Heart left ventricle (tissue), 16 donors: ENCODE measurements at regions not wholly inside any gene's neighbourhood (a gene's known extent, or its start where the extent isn't known, plus 50 kb on each side); places are given as distances from the start of the nearest gene placed in this dataset.
"Not testable (repeated sequence)": the region's sequence is repeated elsewhere in the genome, so short reads cannot be mapped to it uniquely, and the experiment has no call there.

ENCODE experiments used
- ATAC-seq, 4 donors: fragments of 200-7000 bp; cut with Tn5 transposase; one replicate each; pipeline ENCODE4 v1.9.1; 2020 to 2022; ENCODE audit warnings: moderate library complexity in 4 of 4, mild to moderate bottlenecking in 3 of 4, moderate number of reproducible peaks in 1 of 4
- DNase-seq, 5 donors: peaks; one replicate each; pipeline ENCODE4 v3.0.0-alpha.2; 2020
- H3K27ac ChIP-seq, 12 donors: fragments of 200-600 bp; sonication (generic) in 4 of 12; one replicate each; pipeline versions ENCODE4 v1.5.0 to v1.8.0; 2016 to 2022; ENCODE audit warnings: mild to moderate bottlenecking in 2 of 12
- H3K27me3 ChIP-seq, 9 donors: fragments of 200-600 bp; sonication (generic) in 2 of 9; one replicate each; pipeline versions ENCODE4 v1.5.1 to v1.8.0; 2016 to 2022; ENCODE audit warnings: mild to moderate bottlenecking in 3 of 9
- H3K36me3 ChIP-seq, 9 donors: fragments of 200-600 bp; sonication (generic) in 2 of 9; one replicate each; pipeline versions ENCODE4 v1.5.0 to v1.8.0; 2018 to 2022; ENCODE audit warnings: mild to moderate bottlenecking in 2 of 9
- H3K4me1 ChIP-seq, 12 donors: fragments of 200-600 bp; sonication (generic) in 4 of 12; one replicate each; pipeline versions ENCODE4 v1.5.0 to v1.8.0; 2016 to 2022; ENCODE audit warnings: mild to moderate bottlenecking in 3 of 12
- H3K4me3 ChIP-seq, 12 donors: fragments of 200-600 bp; sonication (generic) in 4 of 12; one replicate each; pipeline versions ENCODE4 v1.5.0 to v1.8.0; 2017 to 2022; ENCODE audit warnings: mild to moderate bottlenecking in 9 of 12, moderate library complexity in 4 of 12
- H3K9me3 ChIP-seq, 12 donors: fragments of 200-600 bp; sonication (generic) in 4 of 12; one replicate each; pipeline versions ENCODE4 v1.5.0 to v1.8.0; 2016 to 2022; ENCODE audit warnings: mild to moderate bottlenecking in 1 of 12
- CTCF ChIP-seq, 12 donors: fragments of 200-600 bp; sonication (generic) in 4 of 12; IDR thresholded peaks; one replicate each; pipeline versions ENCODE4 v1.5.0 to v1.8.0; 2018 to 2022; ENCODE audit warnings: antibody characterized with exemption in 12 of 12, mild to moderate bottlenecking in 5 of 12
- POLR2A ChIP-seq, 2 donors: fragments of 450-650 bp; IDR thresholded peaks; one replicate each; pipeline ENCODE4 v1.6.1; 2017; ENCODE audit warnings: antibody characterized with exemption in 2 of 2, mild to moderate bottlenecking in 2 of 2, moderate library complexity in 2 of 2
- WGBS, 4 donors: extraction: QIAGEN DNeasy Blood & Tissue Kit in 2 of 4; methylation state at CpG; one replicate each; pipeline versions ENCODE4 v1.1.5 to v1.1.7; 2013 to 2018; 5-methylcytosine and 5-hydroxymethylcytosine counted together
- intact Hi-C, 10 donors: fragments of 100-400 bp; cut with DNase I; formaldehyde crosslinking; loops; one replicate each; pipeline versions ENCODE4 v1.11.1 to v1.14.2; 2022
- donor health status: ischemic (EF 13 %, LVEDD 7.1; RV severe dilation, severe dysfunction).
- donor health status: healthy with polysubstance abuse.
- donor health status: DM: no; HTN: yes; CAD: no.
- donor health status: DM: no; HTN: no; CAD: no.
- donor health status: ischemic (EF 25% LVEDD 6.9; RV normal size, moderate dysfunction).
- donor health status: ischemic (EF 25% LVEDD 5.7; RV mildly dilated, moderate dysfunction).
- donor health status: healthy.
- donor health status: DM: yes; HTN: yes; CAD: no.
- donor health status: ischemic (EF 35%, LVEDD 5.7; RV mildly dilated, moderate dysfunction).
- donor health status: nonischemic (EF 11% LVEDD 7.7; RV severe dilation, severe dysfunction).
- donor health status: DM: yes; HTN: yes; CAD: no.
- donor health status: PGD.
- donor health status: ischemic (EF 29% LVEDD 5.4; RV normal size, mild dysfunction).
- donor health status: nonischemic (EF 23%, LVEDD 6.1; RV moderate dilation, normal function).

GRCh38 chr10:23793577-23793976, 354.7 kb downstream of the OTUD1 start:
- no peaks in the 10 kb centered on the region for H3K4me1 ChIP-seq
- H3K9me3 ChIP-seq = peaks cover 0 to 6% (median 0%) of the 10 kb centered on the region in 12 donors
- DNase-seq (no peak), ATAC-seq (peak in 1 of 4 donors; percentile 42)
- no peaks in the 10 kb centered on the region for H3K36me3 ChIP-seq
- intact Hi-C loops = no loop called here
- H3K4me3 ChIP-seq = no peak overlapping the region
- WGBS, 4 donors = 49 to 53% (median 51%) methylated on average over 4 of the region's 4 CpGs
- TF ChIP-seq POLR2A (IDR thresholded peaks at IDR 0.05) (no peak), CTCF (IDR thresholded peaks at IDR 0.05) (no peak)
- H3K27me3 ChIP-seq = no peaks in the 10 kb centered on the region
- no peak overlapping the region for H3K27ac ChIP-seq

GRCh38 chr10:23797452-23797851, 358.6 kb downstream of the OTUD1 start:
- H3K4me3 ChIP-seq, DNase-seq, H3K36me3 ChIP-seq, ATAC-seq, H3K4me1 ChIP-seq, intact Hi-C loops, H3K27me3 ChIP-seq, H3K9me3 ChIP-seq, H3K27ac ChIP-seq: not testable (repeated sequence)
- WGBS, 4 donors = 65 to 70% (median 67%) methylated on average over 4 of the region's 4 CpGs

- Histone ChIP-seq H3K4me3 (no peak overlapping the region), H3K4me1 (no peaks in the 10 kb centered on the region), H3K27me3 (no peaks in the 10 kb centered on the region), H3K27ac (no peak overlapping the region), H3K36me3 (no peaks in the 10 kb centered on the region), H3K9me3 (no peaks in the 10 kb centered on the region)
- TF ChIP-seq CTCF (IDR thresholded peaks at IDR 0.05) (no peak), POLR2A (IDR thresholded peaks at IDR 0.05) (no peak)
- ATAC-seq = no peak
- no peak for DNase-seq
- intact Hi-C loops = no loop called here
- WGBS, 4 donors = 44 to 55% (median 47%) methylated on average over 2 of the region's 2 CpGs
Observed at GRCh38 chr10:23804125-23804524, 365.2 kb downstream of the OTUD1 start.

GRCh38 chr10:23813687-23814086, 374.8 kb downstream of the OTUD1 start:
- ATAC-seq = no peak
- WGBS, 4 donors = 47 to 58% (median 54%) methylated on average over 3 of the region's 3 CpGs

More at GRCh38 chr10:23813687-23814086, 374.8 kb downstream of the OTUD1 start:
- intact Hi-C loops = no loop called here
- TF ChIP-seq POLR2A (IDR thresholded peaks at IDR 0.05) = no peak
- TF ChIP-seq CTCF (IDR thresholded peaks at IDR 0.05) = no peak
- no peaks in the 10 kb centered on the region for H3K27me3 ChIP-seq
- H3K4me3 ChIP-seq = no peak overlapping the region
- peaks cover 0 to 3% (median 0%) of the 10 kb centered on the region in 12 donors for H3K4me1 ChIP-seq
- no peaks in the 10 kb centered on the region for H3K9me3 ChIP-seq
- H3K27ac ChIP-seq = no peak overlapping the region
- no peak for DNase-seq
- H3K36me3 ChIP-seq = no peaks in the 10 kb centered on the region
